Activated CD4-positive, alpha-beta T cell treated with anti-CD3 and anti-CD28 coated beads for 24 hours (primary cell): ENCODE measurements at regions not wholly inside any gene's neighbourhood (a gene's known extent, or its start where the extent isn't known, plus 50 kb on each side); places are given as distances from the start of the nearest gene placed in this dataset.
"Not testable (repeated sequence)": the region's sequence is repeated elsewhere in the genome, so short reads cannot be mapped to it uniquely, and the experiment has no call there.

ENCODE experiments used
- DNase-seq, 2 donors: peaks; one replicate each; pipeline ENCODE4 v3.0.0-alpha.2; 2020; ENCODE audit warnings: low read depth in 2 of 2

GRCh38 chr15:69673291-69673881, 220.8 kb downstream of the RPLP1 start:
- DNase-seq = no peak

DNA sequence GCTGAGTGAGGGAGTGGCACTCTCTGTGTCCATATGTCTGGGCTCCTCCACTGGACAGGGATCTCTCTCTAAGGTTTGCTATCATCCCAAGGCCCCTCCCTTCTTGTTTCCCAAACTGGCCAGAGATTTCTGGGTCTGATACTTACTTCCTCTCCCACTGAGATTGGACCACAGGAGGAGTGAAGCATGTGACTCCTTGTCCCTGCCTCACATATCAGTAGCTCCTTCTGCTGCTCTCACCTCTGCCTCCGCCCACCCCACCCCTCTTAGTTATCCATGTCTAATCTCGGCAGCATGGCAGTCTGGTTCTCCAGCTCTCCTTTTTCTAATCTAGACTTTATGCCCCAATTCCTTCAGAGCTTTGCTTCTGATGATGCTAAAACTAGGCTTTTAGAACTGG, 223.1 kb downstream of the RPLP1 start:
- DNase-seq = no peak

- no peak for DNase-seq
These were observed 224.8 kb downstream of the RPLP1 start for GRCh38 chr15:69677403-69677802.

DNA sequence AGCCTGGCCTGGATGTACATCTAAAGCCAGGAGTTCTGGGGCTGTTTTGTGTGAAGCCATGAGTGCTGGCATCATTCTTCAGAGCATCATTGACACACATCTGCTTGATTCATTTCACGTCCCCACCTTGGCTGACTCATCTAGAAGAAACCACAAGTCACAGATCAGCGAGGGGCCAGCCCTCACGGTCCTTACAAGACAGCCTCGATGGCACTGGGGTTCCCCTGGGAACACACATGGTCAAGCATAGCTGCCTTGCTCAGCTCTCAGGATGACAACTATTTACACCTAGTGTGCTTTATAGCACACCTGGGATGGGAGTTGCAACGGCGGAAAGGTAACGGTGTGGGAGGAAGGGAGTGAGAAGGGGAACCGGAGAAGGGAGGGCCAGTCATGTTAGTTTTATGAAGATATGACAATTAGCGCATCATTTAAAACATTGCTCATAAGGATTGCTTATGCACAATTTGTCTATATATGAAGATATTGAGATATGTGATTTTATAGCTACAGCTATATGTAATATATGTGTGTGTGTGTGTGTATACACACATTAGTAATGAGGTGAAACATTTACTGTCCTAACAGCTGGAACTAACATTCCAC, 227.1 kb downstream of the RPLP1 start:
- peak; percentile 17 to 28 for DNase-seq

- not testable (repeated sequence) for DNase-seq
These were observed 232.2 kb downstream of the RPLP1 start for GRCh38 chr15:69684823-69685222.

DNA sequence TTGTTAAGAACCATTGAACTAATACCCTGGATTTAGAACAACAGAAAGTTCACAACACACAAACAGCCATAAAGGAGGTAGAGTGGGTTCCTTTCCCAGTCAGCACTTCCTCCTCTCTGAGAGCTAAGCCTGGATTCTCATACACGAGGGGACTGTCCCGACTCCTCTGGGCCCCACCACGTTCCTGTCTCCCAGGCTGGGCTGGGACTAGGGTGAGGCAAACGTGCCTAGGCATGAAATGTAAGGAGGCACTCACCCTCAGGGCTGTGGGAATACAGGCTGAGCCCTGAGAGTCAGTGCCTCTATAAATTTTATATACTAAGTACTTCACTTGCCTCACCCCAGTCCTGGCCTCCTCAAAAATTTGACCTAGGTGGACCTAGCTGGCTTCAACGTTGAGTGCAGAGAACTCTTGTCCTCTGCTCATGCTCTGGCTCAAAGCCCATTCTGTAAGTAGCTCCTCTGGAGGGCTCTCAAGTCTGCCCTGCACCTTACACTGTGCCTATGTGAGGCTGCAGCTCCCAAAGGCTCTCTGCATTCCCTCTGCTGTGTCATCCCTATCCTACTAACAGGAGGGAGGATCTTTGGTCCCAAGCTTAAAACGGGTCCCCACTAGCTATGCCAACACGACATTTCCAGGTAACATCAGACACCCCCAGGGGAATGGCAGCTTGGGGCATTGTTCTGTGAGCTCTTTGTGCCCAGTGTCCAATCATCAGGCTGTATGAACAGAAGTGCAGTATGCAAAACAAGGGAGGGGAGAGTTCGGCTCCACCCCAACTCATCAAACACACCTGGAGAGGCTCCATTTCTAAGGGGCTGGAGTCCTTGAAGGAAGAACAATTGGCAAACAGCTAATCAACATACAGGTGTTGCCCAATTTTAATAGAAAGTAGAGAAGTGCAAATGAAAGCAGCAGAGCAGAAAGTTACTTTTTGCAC, 233.2 kb downstream of the RPLP1 start:
- DNase-seq = no peak

- DNase-seq = no peak
These were observed 234.0 kb downstream of the RPLP1 start for GRCh38 chr15:69686626-69687025.

GRCh38 chr15:69689133-69689532, 236.5 kb downstream of the RPLP1 start:
- DNase-seq = no peak

GRCh38 chr15:69691307-69692015, 238.8 kb downstream of the RPLP1 start:
- no peak for DNase-seq

DNA sequence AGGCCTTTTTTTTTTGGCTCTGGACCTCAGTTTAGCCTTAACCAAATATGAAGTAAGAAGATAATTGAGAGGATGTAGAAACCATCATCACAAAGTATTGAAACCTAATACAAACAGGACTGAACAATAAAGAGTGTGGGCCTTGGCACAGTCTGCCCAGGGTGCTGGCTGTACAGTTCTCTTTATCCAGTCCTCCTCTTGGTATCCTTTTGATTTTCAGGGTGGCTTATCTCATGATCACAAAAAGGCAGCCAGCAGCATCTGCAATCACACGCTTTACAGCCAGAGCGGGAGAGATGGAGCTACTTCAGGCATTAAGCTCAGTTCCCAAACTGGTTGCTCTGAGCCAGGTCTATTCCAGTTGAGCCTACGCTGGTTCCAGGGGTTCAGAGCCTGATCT, 239.7 kb downstream of the RPLP1 start:
- DNase-seq = no peak

DNA sequence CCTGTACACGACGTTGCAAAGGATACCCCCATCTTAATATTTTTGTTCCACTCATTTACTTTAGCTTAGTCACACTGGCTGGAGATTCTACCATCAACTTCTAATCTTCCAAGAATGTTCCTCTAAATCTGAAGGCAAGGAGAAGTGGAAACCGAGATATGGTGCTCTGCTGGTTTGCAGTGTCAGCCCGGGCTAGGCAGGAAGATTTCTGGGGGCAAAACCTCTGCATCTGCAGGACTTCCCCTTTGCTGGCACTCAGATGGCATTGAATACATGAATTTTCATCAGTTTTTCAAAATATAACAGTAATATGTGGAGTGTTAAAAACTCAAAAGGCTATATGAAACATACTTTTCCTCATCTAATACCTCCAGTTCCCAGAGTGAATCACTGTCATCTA, 240.4 kb downstream of the RPLP1 start:
- no peak for DNase-seq

DNA sequence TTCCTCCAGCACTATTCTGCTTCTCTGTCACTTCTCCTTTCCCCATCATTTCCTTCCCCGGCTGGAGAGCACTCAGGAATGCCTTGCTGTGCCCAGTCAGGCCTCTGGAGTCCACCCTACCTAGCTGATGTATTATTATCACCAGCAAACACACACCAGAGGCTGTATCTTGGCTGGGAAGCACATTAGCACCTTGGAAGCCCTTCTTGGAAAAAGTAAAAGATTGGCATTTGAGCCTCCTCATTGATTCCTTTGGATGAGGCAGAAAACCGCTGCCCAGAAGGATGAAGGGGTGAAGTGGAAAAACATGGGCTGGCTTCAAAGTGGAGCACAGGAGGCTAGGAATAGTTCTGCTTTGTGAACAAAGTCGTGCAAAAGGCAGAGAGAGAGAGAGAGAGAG, 244.3 kb downstream of the RPLP1 start:
- DNase-seq = no peak

- no peak for DNase-seq
These were observed 245.3 kb downstream of the RPLP1 start for GRCh38 chr15:69697916-69698315.

- no peak for DNase-seq
These were observed 246.5 kb downstream of the RPLP1 start for GRCh38 chr15:69699096-69699495.

DNA sequence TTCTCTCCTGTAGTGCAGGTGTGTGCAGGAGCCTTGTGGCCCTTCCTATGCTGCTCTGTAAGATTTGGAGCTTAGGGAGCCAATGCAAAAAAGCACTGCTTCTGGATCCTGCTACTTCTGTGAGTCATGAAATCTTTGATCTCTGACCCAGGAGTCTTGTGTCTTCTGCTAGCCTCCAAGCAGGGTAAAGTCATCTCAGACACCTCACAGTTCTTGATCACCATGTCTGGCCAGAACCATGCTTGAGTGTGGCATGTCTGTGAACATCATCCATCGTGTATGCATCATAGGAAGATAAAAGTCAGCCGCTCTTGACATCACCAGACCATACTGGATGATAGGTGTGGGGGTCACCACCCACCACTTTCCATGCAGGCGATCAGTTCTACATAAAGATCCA, 247.8 kb downstream of the RPLP1 start:
- DNase-seq = no peak

DNA sequence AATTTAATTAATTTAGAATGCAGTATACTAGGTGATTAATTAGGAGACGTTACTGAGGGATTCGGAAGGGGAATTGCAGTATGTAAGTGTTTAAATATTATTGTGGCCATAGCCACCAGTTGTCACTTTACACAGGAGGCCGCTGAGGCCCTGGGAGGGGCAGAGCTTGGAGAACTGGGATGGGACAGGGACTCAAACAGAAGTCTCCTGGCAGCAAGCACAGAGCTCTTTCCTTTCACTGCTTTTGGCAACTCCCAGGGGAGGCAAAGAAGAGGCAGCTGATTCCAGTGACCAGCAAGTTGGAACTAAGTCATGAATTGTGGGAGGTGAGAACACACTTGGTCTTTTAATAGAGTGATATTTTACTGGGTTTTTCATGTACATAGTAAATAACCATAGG, 248.6 kb downstream of the RPLP1 start:
- no peak for DNase-seq

DNA sequence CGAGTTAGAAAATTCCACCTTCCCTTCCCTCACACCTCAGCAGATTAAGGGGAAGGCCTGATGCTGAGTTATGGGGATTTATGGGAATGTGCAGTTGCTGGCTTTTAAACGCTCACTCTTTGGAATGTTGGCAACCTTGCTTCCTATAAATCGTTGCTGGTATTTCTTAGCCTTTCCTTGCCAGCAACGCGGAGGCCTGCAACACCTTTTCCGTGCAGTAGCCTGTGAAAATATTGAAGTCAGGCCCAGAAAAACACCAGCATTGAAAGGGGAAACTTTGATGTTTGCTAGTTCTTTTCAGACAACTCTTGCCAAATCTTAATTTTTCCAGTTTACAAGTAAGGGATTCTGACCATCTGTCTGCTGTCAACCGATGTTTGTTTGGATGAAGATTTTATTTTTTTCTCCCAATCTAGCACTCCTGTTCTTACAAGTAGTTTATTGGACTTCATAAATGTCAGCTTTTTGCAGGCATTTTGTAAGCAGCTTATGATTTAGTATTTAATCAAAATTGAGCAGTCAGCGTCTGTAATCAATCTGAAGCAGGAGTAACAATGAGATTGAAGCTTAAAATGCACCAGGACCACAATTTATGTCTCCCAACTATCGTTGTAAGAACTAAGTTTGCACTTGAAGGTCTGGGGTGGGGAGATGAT, 251.0 kb downstream of the RPLP1 start:
- DNase-seq = no peak

GRCh38 chr15:69704229-69704628, 251.6 kb downstream of the RPLP1 start:
- DNase-seq = no peak

DNA sequence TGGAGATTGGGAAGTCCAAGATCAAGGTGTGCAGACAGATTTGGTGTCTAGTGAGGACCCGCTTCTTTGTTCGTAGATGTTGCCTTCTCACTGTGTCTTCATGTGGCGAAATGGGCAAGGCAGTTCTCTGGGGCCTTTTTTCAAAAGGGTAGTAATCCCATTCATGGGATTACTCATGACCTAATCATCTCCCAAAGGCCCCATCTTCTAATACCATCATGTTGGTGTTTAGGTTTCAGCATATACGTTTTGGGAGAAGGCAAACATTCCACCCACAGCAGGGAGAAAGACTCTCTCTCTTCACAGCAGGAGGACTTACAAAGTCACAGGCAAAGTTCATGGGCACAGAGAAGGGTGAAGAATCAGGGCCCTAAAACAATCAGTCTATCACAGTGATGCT, 252.1 kb downstream of the RPLP1 start:
- DNase-seq = no peak

DNA sequence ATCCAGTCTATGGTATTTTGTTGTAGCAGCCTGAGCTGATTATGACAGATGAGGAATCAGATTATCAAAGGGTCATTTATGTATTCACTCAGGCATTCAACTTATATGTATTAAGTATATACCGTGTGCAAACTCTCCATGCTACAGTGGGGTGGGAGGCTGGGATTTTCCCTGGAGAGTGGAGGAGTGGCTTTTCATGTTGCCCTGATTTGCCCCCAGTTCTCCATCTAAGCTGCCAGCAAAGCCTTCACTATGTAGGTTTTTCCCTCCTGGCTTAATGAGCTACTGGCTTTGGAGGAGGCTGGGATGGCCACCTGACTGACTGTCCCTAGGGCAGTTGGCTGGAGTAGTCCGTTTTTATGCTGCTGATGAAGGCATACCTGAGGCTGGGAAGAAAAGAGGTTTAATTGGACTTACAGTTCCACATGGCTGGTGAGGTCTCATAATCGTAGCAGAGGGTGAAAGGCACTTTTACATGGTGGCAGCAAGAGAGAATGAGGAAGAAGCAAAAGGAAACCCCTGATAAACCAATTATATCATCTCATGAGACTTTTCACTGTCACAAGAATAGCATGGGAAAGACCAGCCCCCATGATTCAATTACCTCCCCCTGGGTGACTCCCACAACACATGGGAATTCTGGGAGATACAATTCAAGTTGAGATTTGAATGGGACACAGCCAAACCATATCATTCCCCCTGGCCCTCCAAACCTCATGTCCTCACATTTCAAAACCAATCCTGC, 253.9 kb downstream of the RPLP1 start:
- DNase-seq = no peak

DNA sequence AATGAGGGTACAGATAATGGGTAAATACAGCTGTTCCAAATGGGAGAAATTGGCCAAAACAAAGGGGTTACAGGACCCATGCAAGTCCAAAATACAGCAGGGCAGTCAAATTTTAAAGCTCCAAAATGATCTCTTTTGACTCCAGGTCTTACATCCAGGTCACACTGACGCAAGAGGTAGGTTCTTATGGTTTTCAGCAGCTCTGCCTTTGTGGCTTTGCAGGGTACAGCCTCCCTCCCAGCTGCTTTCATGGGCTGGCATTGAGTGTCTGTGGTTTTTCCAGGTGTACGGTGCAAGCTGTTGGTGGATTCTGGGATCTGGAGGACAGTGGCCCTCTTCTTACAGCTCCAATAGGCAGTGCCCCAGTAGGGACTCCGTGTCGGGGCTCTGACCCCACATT, 254.6 kb downstream of the RPLP1 start:
- DNase-seq = not testable (repeated sequence)
